LNCAP (cell line): ENCODE measurements at regions not wholly inside any gene's neighbourhood (a gene's known extent, or its start where the extent isn't known, plus 50 kb on each side); places are given as distances from the start of the nearest gene placed in this dataset.

Experiments
- CTCF ChIP-seq: fragments of 450-650 bp; IDR thresholded peaks from 2 replicates; pipeline ENCODE4 v1.5.1; 2017; ENCODE audit warnings: mild to moderate bottlenecking

- TF ChIP-seq CTCF = peak; percentile 53
These were observed 850.4 kb upstream of the FRG1 start for GRCh38 chr4:189090174-189090814.

DNA sequence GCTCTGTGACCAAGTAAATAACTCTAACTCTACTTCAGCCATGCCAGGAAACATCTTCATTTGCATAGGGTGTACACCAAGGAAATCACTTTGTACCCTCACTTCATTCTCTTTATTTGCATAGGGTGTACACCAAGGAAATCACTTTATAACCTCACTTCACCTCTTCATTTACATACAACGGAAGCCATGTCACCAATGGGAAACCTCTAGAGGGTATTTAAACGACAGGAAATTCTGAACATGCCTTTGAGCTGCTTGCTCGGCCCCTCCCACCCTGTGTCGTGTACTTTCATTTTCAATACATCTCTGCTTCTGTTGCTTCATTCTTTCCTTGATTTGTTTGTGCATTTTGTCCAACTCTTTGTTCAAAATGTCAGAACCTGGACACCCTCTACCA is 848.1 kb upstream of the FRG1 start:
- no peak for TF ChIP-seq CTCF

GRCh38 chr4:189096108-189096507 is 844.6 kb upstream of the FRG1 start:
- no peak for TF ChIP-seq CTCF

DNA sequence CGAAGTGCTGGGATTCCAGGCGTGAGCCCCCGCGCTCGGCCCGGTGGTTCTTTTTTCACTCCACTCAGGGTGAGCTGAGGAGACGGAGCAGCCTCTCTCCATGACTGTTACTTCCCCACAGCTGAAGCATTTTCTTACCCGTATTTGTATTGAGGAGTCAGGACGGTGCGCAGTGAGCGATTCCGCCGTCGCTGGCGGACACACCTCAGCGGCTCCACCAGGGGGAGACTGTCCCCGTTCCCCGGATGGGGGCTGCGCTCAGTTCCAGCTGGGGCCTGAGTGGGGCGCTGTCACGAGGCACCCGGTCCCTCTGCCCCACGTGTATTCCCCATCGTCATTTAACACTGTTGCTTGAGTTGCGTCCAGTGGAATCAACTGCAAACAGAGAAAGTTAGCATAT is 844.0 kb upstream of the FRG1 start:
- no peak for TF ChIP-seq CTCF

GRCh38 chr4:189098932-189099696 is 841.6 kb upstream of the FRG1 start:
- TF ChIP-seq CTCF = no peak

DNA sequence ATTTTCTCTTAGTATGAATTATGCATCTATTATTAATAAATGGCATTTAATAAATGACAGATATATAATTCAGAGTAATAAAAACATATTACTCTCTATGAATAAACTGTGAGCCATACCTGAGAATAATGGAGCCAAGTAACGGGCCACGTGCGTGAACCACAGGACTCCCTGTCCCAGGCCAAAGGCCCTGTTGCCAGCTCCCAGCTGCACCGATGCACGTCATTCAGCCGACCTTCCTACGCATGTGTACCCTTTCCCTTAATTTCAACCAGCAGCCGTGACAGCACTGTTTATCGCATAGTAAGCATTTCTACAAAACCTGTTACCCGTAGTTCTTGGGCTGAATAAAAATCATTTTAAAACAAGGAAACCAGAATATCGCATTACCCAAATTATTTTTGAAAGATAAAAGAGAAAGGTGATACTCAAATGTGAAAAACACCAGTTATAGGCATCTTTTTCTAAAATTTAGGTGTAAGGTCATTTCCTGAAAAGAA is 827.2 kb upstream of the FRG1 start:
- no peak for TF ChIP-seq CTCF

DNA sequence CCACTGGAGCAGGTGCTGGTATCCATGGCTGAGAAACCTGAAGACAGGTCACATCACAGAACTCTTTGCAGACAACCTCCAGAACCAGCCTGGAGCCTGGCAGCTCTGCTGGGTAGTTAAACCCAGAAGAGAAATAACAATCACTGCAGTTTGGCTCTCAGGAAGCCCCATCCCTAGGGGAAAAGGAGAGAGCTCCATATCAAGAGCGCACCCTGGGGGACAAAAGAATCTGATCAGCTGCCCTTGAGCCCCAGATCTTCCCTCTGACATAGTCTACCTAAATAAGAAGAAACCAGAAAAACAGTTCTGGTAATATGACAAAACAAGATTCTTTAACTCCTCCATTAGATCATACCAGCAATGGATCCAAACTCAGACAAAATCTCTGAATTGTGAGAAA is 823.2 kb upstream of the FRG1 start:
- TF ChIP-seq CTCF = no peak
